ENCODE measurements at regions not wholly inside any gene's neighbourhood (a gene's known extent, or its start where the extent isn't known, plus 50 kb on each side); places are given as distances from the start of the nearest gene placed in this dataset.
"Not testable (repeated sequence)": the region's sequence is repeated elsewhere in the genome, so short reads cannot be mapped to it uniquely, and the experiment has no call there.

DNA sequence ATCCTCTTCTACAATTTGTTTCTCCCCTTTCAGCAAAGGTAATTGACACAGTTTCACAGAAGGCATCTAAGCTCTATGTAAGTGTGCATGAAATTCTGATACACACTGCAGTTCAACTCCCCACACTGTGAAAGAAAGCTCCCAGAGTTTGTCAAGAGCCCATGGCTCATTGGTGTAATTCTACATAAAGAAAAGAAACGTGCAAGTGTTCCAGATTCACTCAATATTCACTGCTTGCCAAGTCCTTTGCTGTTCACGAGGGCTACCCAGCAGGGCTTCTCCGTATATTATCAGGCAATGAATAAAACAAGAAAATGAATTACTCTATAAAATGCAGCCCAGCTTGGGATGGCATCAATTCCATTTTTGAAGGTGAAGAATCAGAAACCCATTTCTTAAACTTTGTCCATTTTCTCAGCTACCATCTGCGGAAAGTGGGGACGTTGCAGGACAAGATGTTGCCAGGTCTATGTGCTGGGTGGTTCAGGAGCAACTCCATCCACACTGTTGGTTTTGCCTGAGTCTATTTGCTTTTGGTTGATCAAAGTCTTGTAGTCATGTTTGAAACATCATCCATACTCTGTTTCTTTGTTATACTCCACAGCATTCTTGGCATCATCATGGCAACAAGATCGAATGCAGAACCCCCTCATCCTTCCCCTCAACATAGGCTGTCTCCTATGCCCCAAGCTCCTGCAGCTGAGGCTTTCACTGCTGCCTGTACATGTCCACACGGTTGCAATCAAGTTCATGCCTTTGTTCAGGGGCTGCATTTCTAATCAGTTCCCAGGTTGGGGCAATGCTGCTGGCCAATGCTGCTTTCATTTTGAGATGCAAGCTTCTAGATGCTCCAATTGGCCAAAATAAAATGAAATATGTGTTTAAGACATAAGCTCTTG lies 301.8 kb downstream of the MED10 start:
- no peak overlapping the region for H3K4me3 ChIP-seq (replicated peaks in 1 of 2; ENCODE audit: low read depth in 2 of 2, low read length in 2 of 2)
- DNase-seq (ENCODE audit: low read depth in 2 of 2): no peak

DNA sequence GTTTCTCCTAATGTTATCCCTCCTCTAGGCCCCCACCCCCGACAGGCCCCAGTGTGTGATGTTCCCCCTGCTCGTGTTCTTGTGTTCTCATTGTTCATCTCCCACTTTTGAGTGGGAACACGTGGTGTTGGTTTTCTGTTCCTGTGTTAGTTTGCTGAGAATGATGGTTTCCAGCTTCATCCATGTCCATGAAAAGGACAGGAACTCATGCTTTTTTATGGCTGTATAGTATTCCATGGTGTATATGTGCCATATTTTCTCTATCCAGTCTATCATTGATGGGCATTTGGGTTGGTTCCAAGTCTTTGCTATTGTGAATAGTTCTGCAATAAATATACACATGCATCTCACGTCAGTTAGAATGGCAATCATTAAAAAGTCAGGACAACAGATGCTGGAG lies 305.9 kb downstream of the MED10 start:
- not testable (repeated sequence) for DNase-seq (ENCODE audit: low read depth in 2 of 2); H3K4me3 ChIP-seq (replicated peaks in 1 of 2; ENCODE audit: low read depth in 2 of 2, low read length in 2 of 2)

More for the DNA sequence above, 301.8 kb downstream of the MED10 start:
- TF ChIP-seq, protein P1, sequence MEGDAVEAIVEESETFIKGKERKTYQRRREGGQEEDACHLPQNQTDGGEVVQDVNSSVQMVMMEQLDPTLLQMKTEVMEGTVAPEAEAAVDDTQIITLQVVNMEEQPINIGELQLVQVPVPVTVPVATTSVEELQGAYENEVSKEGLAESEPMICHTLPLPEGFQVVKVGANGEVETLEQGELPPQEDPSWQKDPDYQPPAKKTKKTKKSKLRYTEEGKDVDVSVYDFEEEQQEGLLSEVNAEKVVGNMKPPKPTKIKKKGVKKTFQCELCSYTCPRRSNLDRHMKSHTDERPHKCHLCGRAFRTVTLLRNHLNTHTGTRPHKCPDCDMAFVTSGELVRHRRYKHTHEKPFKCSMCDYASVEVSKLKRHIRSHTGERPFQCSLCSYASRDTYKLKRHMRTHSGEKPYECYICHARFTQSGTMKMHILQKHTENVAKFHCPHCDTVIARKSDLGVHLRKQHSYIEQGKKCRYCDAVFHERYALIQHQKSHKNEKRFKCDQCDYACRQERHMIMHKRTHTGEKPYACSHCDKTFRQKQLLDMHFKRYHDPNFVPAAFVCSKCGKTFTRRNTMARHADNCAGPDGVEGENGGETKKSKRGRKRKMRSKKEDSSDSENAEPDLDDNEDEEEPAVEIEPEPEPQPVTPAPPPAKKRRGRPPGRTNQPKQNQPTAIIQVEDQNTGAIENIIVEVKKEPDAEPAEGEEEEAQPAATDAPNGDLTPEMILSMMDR (IDR thresholded peaks at IDR 0.05; ENCODE audit: low read depth, low read length): no peak

DNA sequence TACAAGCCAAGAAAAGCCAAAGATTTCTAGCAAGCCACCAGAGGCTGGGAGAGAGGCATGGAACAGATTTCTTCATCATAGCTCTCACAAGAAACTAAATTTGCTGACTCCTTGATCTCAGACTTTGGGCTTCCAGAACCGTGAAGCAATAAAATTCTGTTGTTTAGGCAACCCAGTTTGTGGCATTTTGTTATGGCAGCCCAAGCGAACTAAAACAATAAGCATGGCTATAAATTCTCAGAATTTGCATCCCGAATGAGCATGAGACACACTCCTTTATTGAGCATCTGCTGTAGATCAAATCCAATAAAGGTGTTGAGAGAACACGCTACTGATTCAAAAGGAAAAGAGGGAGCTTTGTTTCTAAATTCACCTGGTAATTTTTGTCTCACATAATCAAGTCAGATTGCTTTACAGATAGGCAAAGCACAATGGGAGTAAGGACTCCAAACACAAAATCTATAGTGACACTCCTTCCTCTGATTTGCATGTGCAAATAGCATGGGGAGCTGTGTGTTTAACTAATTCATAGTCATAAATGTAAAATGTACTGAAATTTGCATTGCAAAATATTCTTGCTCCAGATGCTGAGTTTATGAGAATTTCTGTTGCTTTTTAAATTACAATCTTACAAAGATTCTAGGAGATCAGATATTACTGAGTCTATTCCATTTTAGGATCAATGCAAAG lies 308.7 kb downstream of the MED10 start:
- TF ChIP-seq, protein P1 (IDR thresholded peaks at IDR 0.05; ENCODE audit: low read depth, low read length): no peak
- no peak for DNase-seq (ENCODE audit: low read depth in 2 of 2)
- H3K4me3 ChIP-seq (replicated peaks in 1 of 2; ENCODE audit: low read depth in 2 of 2, low read length in 2 of 2): no peak overlapping the region

DNA sequence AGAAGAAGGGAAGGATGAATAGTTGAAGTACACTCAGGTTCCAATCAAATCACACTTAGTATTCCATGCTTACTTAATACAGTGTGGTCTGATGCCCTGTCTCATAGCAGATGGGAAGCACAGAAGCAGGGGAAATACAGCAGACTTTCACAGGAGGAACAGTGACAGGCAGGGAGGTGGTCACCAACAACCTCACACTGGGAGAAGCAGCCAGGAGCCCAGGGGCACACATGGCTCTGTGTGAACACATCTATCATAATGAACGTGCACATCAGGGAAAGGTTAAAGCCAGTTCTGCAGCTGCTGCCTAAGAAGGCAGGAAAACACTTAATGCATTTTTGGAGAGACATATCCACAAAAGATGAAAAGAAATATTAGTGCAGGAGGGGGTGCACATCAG lies 312.3 kb downstream of the MED10 start:
- H3K4me3 ChIP-seq (replicated peaks in 1 of 2; ENCODE audit: low read depth in 2 of 2, low read length in 2 of 2): no peak overlapping the region
- TF ChIP-seq, protein P1 (IDR thresholded peaks at IDR 0.05; ENCODE audit: low read depth, low read length): no peak
- DNase-seq (ENCODE audit: low read depth in 2 of 2): no peak

DNA sequence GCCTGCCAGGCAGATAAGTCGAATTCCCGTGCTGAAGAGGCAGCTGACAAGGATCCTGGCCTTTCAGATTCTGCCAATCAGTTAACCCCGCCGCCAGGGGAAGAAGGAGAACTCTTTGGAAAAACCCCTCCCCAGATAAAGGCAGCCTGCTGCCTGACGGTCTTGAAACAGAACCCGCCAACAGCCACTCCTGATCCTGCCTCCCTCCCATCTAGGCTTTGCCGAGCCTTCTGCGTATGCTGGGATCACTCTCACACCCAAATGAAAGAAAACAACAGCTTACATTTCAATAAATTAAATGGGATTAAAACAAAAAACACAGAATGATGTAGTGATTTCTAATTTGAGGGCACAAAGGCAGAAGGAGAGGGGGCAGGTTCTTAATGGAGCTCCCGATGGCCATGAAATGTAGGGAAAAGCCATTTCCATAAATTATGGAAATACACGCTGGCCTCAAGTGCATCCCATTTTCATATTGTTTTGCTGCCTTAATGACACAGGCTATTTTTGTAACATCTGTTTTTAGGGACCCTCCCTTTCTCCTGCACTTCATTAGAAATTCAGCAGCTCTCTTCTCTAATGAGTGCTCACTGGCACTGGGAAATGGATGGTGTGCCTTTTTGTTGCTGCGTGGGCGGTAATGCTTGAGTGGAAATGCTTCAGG lies 319.1 kb downstream of the MED10 start:
- H3K4me3 ChIP-seq (replicated peaks in 1 of 2; ENCODE audit: low read depth in 2 of 2, low read length in 2 of 2): no peak overlapping the region
- DNase-seq (ENCODE audit: low read depth in 2 of 2): no peak
- TF ChIP-seq, protein P1 (IDR thresholded peaks at IDR 0.05; ENCODE audit: low read depth, low read length): no peak

DNA sequence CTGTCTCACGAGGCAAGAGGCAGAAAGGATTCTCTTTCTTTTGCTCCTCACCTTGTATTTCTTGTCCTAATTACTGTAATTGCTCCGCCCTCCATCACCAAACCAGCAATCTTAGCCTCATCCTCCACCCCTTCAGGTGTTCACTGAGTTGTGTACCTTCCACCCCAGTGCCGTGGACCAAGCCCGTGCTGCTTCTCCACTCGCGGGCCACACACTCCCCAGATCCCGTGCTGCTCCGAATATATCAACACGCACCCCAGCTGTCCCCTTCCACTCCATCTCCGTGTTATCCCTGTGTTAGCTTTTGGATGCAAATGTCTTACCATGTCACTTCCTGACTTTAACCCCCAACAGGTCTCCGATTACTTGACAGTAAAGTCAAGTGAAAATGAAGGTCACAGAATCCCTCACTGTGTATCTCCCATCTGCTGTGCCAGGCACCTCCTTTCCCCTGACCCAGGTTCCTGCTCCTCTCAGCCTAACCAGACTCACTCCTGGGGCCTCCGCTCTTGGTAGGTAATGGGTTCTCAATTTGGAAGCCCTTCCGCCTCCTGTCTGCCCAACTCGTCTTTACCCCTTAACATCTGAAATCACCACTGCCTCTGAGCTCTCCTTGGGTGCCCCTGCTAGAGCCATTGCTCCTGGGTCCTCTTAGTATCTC lies 320.2 kb downstream of the MED10 start:
- H3K4me3 ChIP-seq (replicated peaks in 1 of 2; ENCODE audit: low read depth in 2 of 2, low read length in 2 of 2): no peak overlapping the region
- no peak for DNase-seq (ENCODE audit: low read depth in 2 of 2)
- TF ChIP-seq, protein P1 (IDR thresholded peaks at IDR 0.05; ENCODE audit: low read depth, low read length): no peak
